HEK293T (cell line): ENCODE measurements at regions not wholly inside any gene's neighbourhood (a gene's known extent, or its start where the extent isn't known, plus 50 kb on each side); places are given as distances from the start of the nearest gene placed in this dataset.

Experiments
- CTCF ChIA-PET: fragments of 350-600 bp; formaldehyde crosslinking; extraction: SDS; loops from one replicate; lab custom pipeline; 2021; ENCODE audit warnings: antibody characterized with exemption, inconsistent platforms; lab: Yijun Ruan, JAX
- POLR2A ChIA-PET: fragments of 350-600 bp; formaldehyde crosslinking; extraction: SDS; loops from one replicate; lab custom pipeline; 2020; ENCODE audit warnings: antibody characterized with exemption, inconsistent platforms; lab: Yijun Ruan, JAX
- DNase-seq: peaks from one replicate; pipeline ENCODE4 v3.0.0; 2012; ENCODE audit warnings: mixed read lengths; ENCODE audit errors: extremely low spot score
- ARNT ChIP-seq: fragments of 450-650 bp; IDR thresholded peaks from 2 replicates; pipeline ENCODE4 v1.6.1; 2017; ENCODE audit warnings: mild to moderate bottlenecking
- BHLHE40 ChIP-seq: fragments of 450-650 bp; IDR thresholded peaks from 2 replicates; pipeline ENCODE4 v1.6.1; 2016; ENCODE audit warnings: mild to moderate bottlenecking, moderate library complexity, borderline replicate concordance
- CTBP1 ChIP-seq: fragments of 450-650 bp; IDR thresholded peaks from 2 replicates; pipeline ENCODE4 v1.6.1; 2016; ENCODE audit warnings: borderline replicate concordance
- ELF4 ChIP-seq: fragments of 450-650 bp; IDR thresholded peaks from 2 replicates; pipeline ENCODE4 v1.6.1; 2017; ENCODE audit warnings: antibody characterized with exemption
- FOXA1 ChIP-seq: fragments of 450-650 bp; IDR thresholded peaks from 2 replicates; pipeline ENCODE4 v1.6.1; 2016; ENCODE audit warnings: mild to moderate bottlenecking
- FOXK2 ChIP-seq: fragments of 450-650 bp; IDR thresholded peaks from 2 replicates; pipeline ENCODE4 v1.6.1; 2016; ENCODE audit warnings: mild to moderate bottlenecking
- FOXM1 ChIP-seq: fragments of 450-650 bp; IDR thresholded peaks from 2 replicates; pipeline ENCODE4 v1.6.1; 2017; ENCODE audit warnings: mild to moderate bottlenecking, borderline replicate concordance
- HDGF ChIP-seq: fragments of 450-650 bp; IDR thresholded peaks from 2 replicates; pipeline ENCODE4 v1.6.1; 2017; ENCODE audit warnings: antibody characterized with exemption, borderline replicate concordance
- L3MBTL2 ChIP-seq: fragments of 450-650 bp; conservative IDR thresholded peaks from 2 replicates; pipeline ENCODE4 v1.6.1; 2016; ENCODE audit warnings: mild to moderate bottlenecking
- LEF1 ChIP-seq: fragments of 450-650 bp; IDR thresholded peaks from 2 replicates; pipeline ENCODE4 v1.6.1; 2017; ENCODE audit warnings: mild to moderate bottlenecking, borderline replicate concordance
- NFRKB ChIP-seq: fragments of 450-650 bp; IDR thresholded peaks from 2 replicates; pipeline ENCODE4 v1.6.1; 2016; ENCODE audit warnings: mild to moderate bottlenecking, moderate library complexity
- PKNOX1 ChIP-seq: fragments of 450-650 bp; IDR thresholded peaks from 2 replicates; pipeline ENCODE4 v1.6.1; 2016
- SP1 ChIP-seq: fragments of 450-650 bp; IDR thresholded peaks from 2 replicates; pipeline ENCODE4 v1.6.1; 2017
- SUZ12 ChIP-seq: fragments of 450-650 bp; IDR thresholded peaks from 2 replicates; pipeline ENCODE4 v1.6.1; 2016; ENCODE audit warnings: mild to moderate bottlenecking
- TARDBP ChIP-seq: fragments of 450-650 bp; IDR thresholded peaks from 2 replicates; pipeline ENCODE4 v1.6.1; 2016
- ZNF384 ChIP-seq: fragments of 450-650 bp; IDR thresholded peaks from 2 replicates; pipeline ENCODE4 v1.6.1; 2016

- TF ChIP-seq FOXA1: no peak
- TF ChIP-seq TARDBP: no peak
- TF ChIP-seq SP1: no peak
- TF ChIP-seq ARNT: no peak
- POLR2A ChIA-PET: interaction anchor here (0.6 kb wide), 1 partner anchor 24 kb away, joined by 3 read pairs; no protein-coding TSS in a partner anchor
- CTCF ChIA-PET: no interaction called here
- DNase-seq: no peak
Measured at GRCh38 chr5:169357291-169357690, 56.4 kb upstream of the SLIT3 start.

GRCh38 chr5:169356811-169357210 lies 55.9 kb upstream of the SLIT3 start:
- ChIA-PET POLR2A (interaction anchor here (0.6 kb wide), 1 partner anchor 24 kb away, joined by 3 read pairs; no protein-coding TSS in a partner anchor), CTCF (no interaction called here)
- TF ChIP-seq FOXM1 (no peak), LEF1 (no peak), NFRKB (no peak), TARDBP (no peak), FOXA1 (no peak), ARNT (no peak), ZNF384 (no peak), ELF4 (no peak), SUZ12 (no peak), SP1 (no peak), CTBP1 (no peak), PKNOX1 (no peak)
- no peak for DNase-seq

- DNase-seq: no peak
- POLR2A ChIA-PET: no interaction called here
- CTCF ChIA-PET: no interaction called here
- TF ChIP-seq HDGF (no peak), FOXM1 (no peak), TARDBP (no peak), NFRKB (no peak), SP1 (no peak)
Measured at GRCh38 chr5:169356181-169356580, 55.2 kb upstream of the SLIT3 start.

- DNase-seq: no peak
- POLR2A ChIA-PET: no interaction called here
- TF ChIP-seq NFRKB (no peak), BHLHE40 (no peak), HDGF (no peak), SUZ12 (no peak), PKNOX1 (no peak), LEF1 (no peak), CTBP1 (no peak), FOXK2 (no peak), ARNT (no peak), ELF4 (no peak), ZNF384 (no peak), TARDBP (no peak), FOXM1 (no peak), FOXA1 (no peak), L3MBTL2 (no peak), SP1 (no peak)
- CTCF ChIA-PET: no interaction called here
Measured at GRCh38 chr5:169354921-169355320, 54.0 kb upstream of the SLIT3 start.

GRCh38 chr5:169354263-169354662 lies 53.3 kb upstream of the SLIT3 start:
- DNase-seq: no peak
- POLR2A ChIA-PET: no interaction called here
- TF ChIP-seq FOXK2 (no peak), PKNOX1 (no peak), L3MBTL2 (no peak), ZNF384 (no peak), LEF1 (no peak), SP1 (no peak)
- CTCF ChIA-PET: no interaction called here

GRCh38 chr5:169352901-169353300 lies 52.0 kb upstream of the SLIT3 start:
- ChIA-PET CTCF (no interaction called here), POLR2A (no interaction called here)
- TF ChIP-seq PKNOX1 (no peak), ELF4 (no peak), FOXM1 (no peak), ARNT (no peak), SP1 (no peak), BHLHE40 (no peak), TARDBP (no peak), L3MBTL2 (no peak)
- no peak for DNase-seq
